IMR-90 (cell line): ENCODE measurements at regions not wholly inside any gene's neighbourhood (a gene's known extent, or its start where the extent isn't known, plus 50 kb on each side); places are given as distances from the start of the nearest gene placed in this dataset.
"Not testable (repeated sequence)": the region's sequence is repeated elsewhere in the genome, so short reads cannot be mapped to it uniquely, and the experiment has no call there.

ENCODE experiments used
- ATAC-seq: fragments of 200-7000 bp; cut with Tn5 transposase; 2 replicates; pipeline ENCODE4 v1.9.1; 2020; ENCODE audit warnings: low read depth, mild to moderate bottlenecking, moderate library complexity
- BruUV-seq: library from RNA; stranded (reverse); fragments of 400-500 nt; replicated peaks from 2 replicates; lab custom pipeline; 2021; lab: Mats Ljungman, UMichigan
- CTCF ChIA-PET: fragments of 300-600 bp; formaldehyde crosslinking; extraction: SDS; loops from one replicate; lab custom pipeline; 2021; ENCODE audit warnings: antibody characterized with exemption; lab: Yijun Ruan, JAX
- POLR2A ChIA-PET: fragments of 300-600 bp; sonication (Branson Sonifier 250); formaldehyde crosslinking; loops from one replicate; lab custom pipeline; 2022; ENCODE audit warnings: antibody characterized with exemption; ENCODE audit not compliant: unreplicated experiment; lab: Charles Lee
- DNase-seq: peaks from one replicate; pipeline ENCODE4 v3.0.0; 2013
- H2AFZ ChIP-seq: replicated peaks from 2 replicates; pipeline ENCODE3; 2013; ENCODE audit warnings: low read length, mild to moderate bottlenecking; ENCODE audit not compliant: poor library complexity
- H2AK5ac ChIP-seq: 2 replicates; pipeline ENCODE4 v1.6.1; 2013; ENCODE audit warnings: low read depth, low read length, inconsistent platforms
- H2AK9ac ChIP-seq: replicated peaks from 2 replicates; pipeline ENCODE3; 2013; ENCODE audit warnings: mild to moderate bottlenecking, low read depth, low read length, moderate library complexity; ENCODE audit not compliant: poor library complexity
- H2BK120ac ChIP-seq: 2 replicates; pipeline ENCODE4 v1.6.1; 2013; ENCODE audit warnings: low read depth, low read length, inconsistent platforms
- H2BK15ac ChIP-seq: 3 replicates; pipeline ENCODE4 v1.6.1; 2013; ENCODE audit warnings: low read depth, low read length, inconsistent platforms
- H2BK20ac ChIP-seq: 2 replicates; pipeline ENCODE4 v1.6.1; 2013; ENCODE audit warnings: low read depth, mild to moderate bottlenecking, inconsistent platforms, low read length, moderate library complexity
- H2BK5ac ChIP-seq: 2 replicates; pipeline ENCODE4 v1.6.1; 2013; ENCODE audit warnings: mild to moderate bottlenecking, low read depth, low read length, inconsistent platforms; ENCODE audit not compliant: poor library complexity, severe bottlenecking
- H3K14ac ChIP-seq: replicated peaks from 2 replicates; pipeline ENCODE4 v1.6.1; 2013; ENCODE audit warnings: low read depth, low read length, inconsistent platforms
- H3K18ac ChIP-seq: 2 replicates; pipeline ENCODE4 v1.6.1; 2013; ENCODE audit warnings: low read depth, low read length, control low read depth
- H3K23ac ChIP-seq: 2 replicates; pipeline ENCODE4 v1.6.1; 2013; ENCODE audit warnings: low read depth, low read length, inconsistent platforms
- H3K27ac ChIP-seq: 2 replicates; pipeline ENCODE4 v1.5.1; 2013; ENCODE audit warnings: mild to moderate bottlenecking, control low read depth, low read length; ENCODE audit not compliant: insufficient read depth
- H3K27me3 ChIP-seq: 2 replicates; pipeline ENCODE4 v1.6.1; 2013; ENCODE audit warnings: low read length; ENCODE audit not compliant: control insufficient read depth, insufficient read depth
- H3K36me3 ChIP-seq: 2 replicates; pipeline ENCODE4 v1.6.1; 2013; ENCODE audit warnings: low read length, mixed read lengths; ENCODE audit not compliant: control insufficient read depth, insufficient read depth
- H3K4ac ChIP-seq: 2 replicates; pipeline ENCODE4 v1.6.1; 2013; ENCODE audit warnings: low read depth, low read length, inconsistent platforms
- H3K4me1 ChIP-seq: 2 replicates; pipeline ENCODE4 v1.6.1; 2013; ENCODE audit warnings: low read length, mixed read lengths; ENCODE audit not compliant: control insufficient read depth, insufficient read depth
- H3K4me2 ChIP-seq: 2 replicates; pipeline ENCODE4 v1.6.1; 2013; ENCODE audit warnings: low read depth, mild to moderate bottlenecking, control low read depth, low read length, moderate library complexity
- H3K4me3 ChIP-seq: 2 replicates; pipeline ENCODE4 v1.5.1; 2013; ENCODE audit warnings: low read depth, mild to moderate bottlenecking, control low read depth, low read length, moderate library complexity; ENCODE audit not compliant: insufficient read depth
- H3K56ac ChIP-seq: 2 replicates; pipeline ENCODE4 v1.6.1; 2013; ENCODE audit warnings: low read length, inconsistent platforms; ENCODE audit not compliant: insufficient read depth; ENCODE audit errors: extremely low read depth
- H3K79me1 ChIP-seq, 2 experiments: 2 replicates each; pipeline ENCODE4 v1.6.1; 2013; ENCODE audit warnings: low read length in 2 of 2, inconsistent platforms in 1 of 2, low read depth in 1 of 2
- H3K9ac ChIP-seq: 2 replicates; pipeline ENCODE4 v1.6.1; 2013; ENCODE audit warnings: low read depth, low read length, control low read depth
- H3K9me1 ChIP-seq: 2 replicates; pipeline ENCODE4 v1.6.1; 2013; ENCODE audit warnings: low read length, inconsistent platforms; ENCODE audit not compliant: insufficient read depth
- H3K9me3 ChIP-seq: 2 replicates; pipeline ENCODE4 v1.6.1; 2013; ENCODE audit warnings: low read length; ENCODE audit not compliant: control insufficient read depth, insufficient read depth
- H4K20me1 ChIP-seq: 2 replicates; pipeline ENCODE4 v1.6.1; 2013; ENCODE audit warnings: low read length, inconsistent platforms; ENCODE audit not compliant: insufficient read depth
- H4K5ac ChIP-seq: 2 replicates; pipeline ENCODE4 v1.6.1; 2013; ENCODE audit warnings: mild to moderate bottlenecking, low read depth, low read length, control low read depth
- H4K8ac ChIP-seq, 2 experiments: 2 replicates each; pipeline ENCODE4 v1.6.1; 2013; ENCODE audit warnings: low read depth in 2 of 2, low read length in 2 of 2, control low read depth in 1 of 2, inconsistent platforms in 1 of 2
- H4K91ac ChIP-seq: 2 replicates; pipeline ENCODE4 v1.6.1; 2013; ENCODE audit warnings: low read depth, low read length, inconsistent platforms; ENCODE audit not compliant: insufficient read depth
- NFE2L2 ChIP-seq: fragments of 150-350 bp; IDR thresholded peaks from 2 replicates; pipeline ENCODE4 v1.6.1; 2016; ENCODE audit warnings: low read depth, mild to moderate bottlenecking, low read length
- POLR2A ChIP-seq: IDR thresholded peaks from 2 replicates; pipeline ENCODE4 v1.6.1; 2012; ENCODE audit warnings: mild to moderate bottlenecking, low read depth, low read length
- SMC3 ChIP-seq: fragments of 150-350 bp; IDR thresholded peaks from 2 replicates; pipeline ENCODE4 v1.6.1; 2016; ENCODE audit warnings: low read depth, mild to moderate bottlenecking, antibody characterized with exemption, low read length, moderate library complexity
- WGBS, 2 experiments: methylation state at CpG; one replicate each; pipeline versions ENCODE4 v1.1.5 to v1.1.7; 2013; ENCODE audit warnings: missing lambda C conversion rate in 2 of 2; ENCODE audit not compliant: insufficient read length in 1 of 2; ENCODE audit errors: extremely low coverage in 2 of 2; 5-methylcytosine and 5-hydroxymethylcytosine counted together
- dilution Hi-C: fragments of 300-500 bp; cut with HindIII; formaldehyde crosslinking; loops from one replicate; pipeline ENCODE4 v1.14.3; 2018; ENCODE audit warnings: low sequenced_read_pairs; ENCODE audit not compliant: unreplicated experiment
- in situ Hi-C: fragments of 300-500 bp; cut with MboI; formaldehyde crosslinking; loops from 3 replicates; pipeline ENCODE4 v1.14.3; 2019; ENCODE audit warnings: low sequenced_read_pairs, inconsistent platforms, mixed read lengths
- intact Hi-C: fragments of 100-400 bp; cut with micrococcal nuclease; formaldehyde crosslinking; loops from 2 replicates; pipeline ENCODE4 v1.10.0; 2022
- TF ChIP-seq, protein P1 (sequence below): fragments of 150-350 bp; IDR thresholded peaks from 2 replicates; pipeline ENCODE4 v1.6.1; 2017; ENCODE audit warnings: mild to moderate bottlenecking, antibody characterized with exemption, low read length, low read depth

GRCh38 chr5:99747342-99747741, 787.8 kb upstream of the FAM174A start:
- no peak overlapping the region for H3K23ac ChIP-seq
- TF ChIP-seq NFE2L2 (no peak), SMC3 (no peak), POLR2A (no peak)
- TF ChIP-seq, protein P1, sequence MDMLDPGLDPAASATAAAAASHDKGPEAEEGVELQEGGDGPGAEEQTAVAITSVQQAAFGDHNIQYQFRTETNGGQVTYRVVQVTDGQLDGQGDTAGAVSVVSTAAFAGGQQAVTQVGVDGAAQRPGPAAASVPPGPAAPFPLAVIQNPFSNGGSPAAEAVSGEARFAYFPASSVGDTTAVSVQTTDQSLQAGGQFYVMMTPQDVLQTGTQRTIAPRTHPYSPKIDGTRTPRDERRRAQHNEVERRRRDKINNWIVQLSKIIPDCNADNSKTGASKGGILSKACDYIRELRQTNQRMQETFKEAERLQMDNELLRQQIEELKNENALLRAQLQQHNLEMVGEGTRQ = no peak
- H4K8ac ChIP-seq = no peak overlapping the region
- H2AK5ac ChIP-seq = no peak overlapping the region
- H4K20me1 ChIP-seq = no peaks in the 10 kb centered on the region
- peaks cover 5% of the 10 kb centered on the region; the same call in 1 of the 2 replicates for H3K9me3 ChIP-seq
- H3K9ac ChIP-seq = no peak overlapping the region
- no peak overlapping the region for H3K18ac ChIP-seq
- no peak overlapping the region for H3K14ac ChIP-seq
- dilution Hi-C loops (no loop called here), intact Hi-C loops (no loop called here), in situ Hi-C loops (no loop called here)
- H3K4me2 ChIP-seq = no peak overlapping the region
- H2BK15ac ChIP-seq = no peak overlapping the region
- no TSS peak for BruUV-seq
- H3K4ac ChIP-seq = no peak overlapping the region
- H2AK9ac ChIP-seq = no peak overlapping the region
- ChIA-PET POLR2A (no interaction called here), CTCF (no interaction called here)
- H3K27ac ChIP-seq = no peak overlapping the region
- no peaks in the 10 kb centered on the region for H3K27me3 ChIP-seq
- no peak overlapping the region for H2BK5ac ChIP-seq
- no peak overlapping the region for H3K4me3 ChIP-seq
- no peaks in the 10 kb centered on the region for H3K36me3 ChIP-seq
- H3K9me1 ChIP-seq = no peaks in the 10 kb centered on the region
- H2BK120ac ChIP-seq = no peak overlapping the region
- no peak overlapping the region for H2AFZ ChIP-seq
- no CpG with 5 or more reads among the region's 4 CpGs for WGBS, 2 experiments
- H3K79me1 ChIP-seq = no peaks in the 10 kb centered on the region
- no peak overlapping the region for H4K5ac ChIP-seq
- H3K4me1 ChIP-seq = no peaks in the 10 kb centered on the region
- ATAC-seq (no peak), DNase-seq (no peak)
- H3K56ac ChIP-seq = no peak overlapping the region
- no peak overlapping the region for H4K91ac ChIP-seq
- H2BK20ac ChIP-seq = no peak overlapping the region

DNA sequence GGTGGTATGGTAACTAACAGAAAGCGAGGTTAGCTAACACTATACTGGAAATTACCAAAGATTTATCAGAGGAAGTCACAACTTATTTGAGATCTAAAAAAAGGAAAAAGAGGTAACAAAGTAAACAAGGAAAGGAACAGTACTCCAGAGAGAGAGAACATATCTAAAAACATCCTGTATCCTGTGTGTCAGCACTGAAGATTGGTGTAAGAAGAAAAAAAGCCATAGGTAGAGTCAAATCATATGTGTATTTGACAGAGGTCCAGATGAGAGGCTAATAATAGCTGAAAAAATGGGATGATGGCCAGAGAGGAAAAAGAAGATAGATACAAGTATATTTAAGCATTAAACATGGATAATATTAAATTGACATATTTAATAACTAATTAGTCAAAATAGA, 802.0 kb upstream of the FAM174A start:
- H2AK5ac ChIP-seq, H3K23ac ChIP-seq, H2AK9ac ChIP-seq, H3K9me3 ChIP-seq, CTCF ChIA-PET, H3K14ac ChIP-seq, ATAC-seq, H3K18ac ChIP-seq, H2BK15ac ChIP-seq, H3K4ac ChIP-seq, H4K8ac ChIP-seq, DNase-seq, H4K20me1 ChIP-seq, POLR2A ChIA-PET, H3K4me3 ChIP-seq, H4K5ac ChIP-seq, H3K79me1 ChIP-seq, H3K4me2 ChIP-seq, H4K91ac ChIP-seq, H3K36me3 ChIP-seq, H3K27me3 ChIP-seq, in situ Hi-C loops, BruUV-seq, H2AFZ ChIP-seq, H3K56ac ChIP-seq, dilution Hi-C loops, intact Hi-C loops, H3K9me1 ChIP-seq, H3K27ac ChIP-seq, H3K9ac ChIP-seq, H3K4me1 ChIP-seq, H2BK5ac ChIP-seq, H2BK20ac ChIP-seq, H2BK120ac ChIP-seq: not testable (repeated sequence)
- no CpG with 5 or more reads among the region's 1 CpG for WGBS, 2 experiments
